ENCODE measurements at regions not wholly inside any gene's neighbourhood (a gene's known extent, or its start where the extent isn't known, plus 50 kb on each side); places are given as distances from the start of the nearest gene placed in this dataset.

- no peaks in the 10 kb centered on the region for H3K9me3 ChIP-seq (ENCODE audit: control insufficient read depth in 4 of 4, low read length in 3 of 4)
- no peaks in the 10 kb centered on the region for H3K4me1 ChIP-seq (ENCODE audit: control insufficient read depth in 4 of 4, insufficient read depth in 4 of 4, low read length in 3 of 4)
- no peak overlapping the region for H3K27ac ChIP-seq (ENCODE audit: low read depth in 1 of 2, low read length in 2 of 2)
- DNase-seq (ENCODE audit: low spot score) = no peak
- H3K27me3 ChIP-seq (ENCODE audit: control insufficient read depth in 4 of 4, insufficient read depth in 4 of 4, low read length in 3 of 4) = no peaks in the 10 kb centered on the region
- H3K4me3 ChIP-seq (ENCODE audit: low read depth in 1 of 3, low read length in 3 of 3) = no peak overlapping the region
- TF ChIP-seq EGR1 (IDR thresholded peaks at IDR 0.05; ENCODE audit: low read depth in 2 of 2) (no peak), ATF3 (IDR thresholded peaks at IDR 0.05) (no peak), NR2F2 (IDR thresholded peaks at IDR 0.05) (no peak), REST (IDR thresholded peaks at IDR 0.05) (no peak)
- no peaks in the 10 kb centered on the region for H3K36me3 ChIP-seq (ENCODE audit: control insufficient read depth in 4 of 4, insufficient read depth in 3 of 4, low read depth in 1 of 4, low read length in 3 of 4)
- WGBS = 77% methylated on average over 1 of the region's 1 CpG
- H3K9ac ChIP-seq (ENCODE audit: low read depth in 1 of 2, low read length in 2 of 2) = no peak overlapping the region
Observed at GRCh38 chr4:153074486-153074885, 129.8 kb upstream of the TRIM2 start.

- H3K4me1 ChIP-seq (ENCODE audit: control insufficient read depth in 4 of 4, insufficient read depth in 4 of 4, low read length in 3 of 4) = no peaks in the 10 kb centered on the region
- no peak for DNase-seq (ENCODE audit: low spot score)
- H3K4me3 ChIP-seq (ENCODE audit: low read depth in 1 of 3, low read length in 3 of 3) = no peak overlapping the region
- TF ChIP-seq FOXA1 (IDR thresholded peaks at IDR 0.05) (no peak), ZBTB33 (IDR thresholded peaks at IDR 0.05) (no peak), REST (IDR thresholded peaks at IDR 0.05) (no peak)
- 82% methylated on average over 2 of the region's 2 CpGs for WGBS
- no peaks in the 10 kb centered on the region for H3K9me3 ChIP-seq (ENCODE audit: control insufficient read depth in 4 of 4, low read length in 3 of 4)
- no peak overlapping the region for H3K27ac ChIP-seq (ENCODE audit: low read depth in 1 of 2, low read length in 2 of 2)
- no peaks in the 10 kb centered on the region for H3K36me3 ChIP-seq (ENCODE audit: control insufficient read depth in 4 of 4, insufficient read depth in 3 of 4, low read depth in 1 of 4, low read length in 3 of 4)
- H3K27me3 ChIP-seq (ENCODE audit: control insufficient read depth in 4 of 4, insufficient read depth in 4 of 4, low read length in 3 of 4) = no peaks in the 10 kb centered on the region
- H3K9ac ChIP-seq (ENCODE audit: low read depth in 1 of 2, low read length in 2 of 2) = no peak overlapping the region
Observed at GRCh38 chr4:153074936-153075630, 129.2 kb upstream of the TRIM2 start.
